Central memory CD8-positive, alpha-beta T cell (primary cell): ENCODE measurements at regions not wholly inside any gene's neighbourhood (a gene's known extent, or its start where the extent isn't known, plus 50 kb on each side); places are given as distances from the start of the nearest gene placed in this dataset.

ENCODE experiments used
- ATAC-seq: fragments of 150-1000 bp; cut with Tn5 transposase; replicated peaks from 2 replicates; pipeline ENCODE4 v1.10.0; 2022; ENCODE audit warnings: mild to moderate bottlenecking, moderate FRiP score, moderate number of reproducible peaks; ENCODE audit not compliant: poor library complexity, severe bottlenecking; ENCODE audit errors: extremely low read depth
- DNase-seq, 2 donors: peaks; one replicate each; pipeline ENCODE4 v3.0.0; 2021; ENCODE audit warnings: low spot score in 2 of 2
- H3K27ac Mint-ChIP-seq: one replicate; pipeline ENCODE4 v1.8.0; 2022; ENCODE audit warnings: low read depth, mild to moderate bottlenecking, moderate library complexity, mixed read lengths
- H3K27me3 Mint-ChIP-seq: one replicate; pipeline ENCODE4 v1.8.0; 2022; ENCODE audit warnings: mixed read lengths
- H3K36me3 Mint-ChIP-seq: one replicate; pipeline ENCODE4 v1.8.0; 2022; ENCODE audit warnings: mild to moderate bottlenecking, moderate library complexity, mixed read lengths; ENCODE audit not compliant: insufficient read depth
- H3K4me1 Mint-ChIP-seq: one replicate; pipeline ENCODE4 v1.8.0; 2022; ENCODE audit warnings: mixed read lengths
- H3K4me3 Mint-ChIP-seq: one replicate; pipeline ENCODE4 v1.8.0; 2022; ENCODE audit warnings: mild to moderate bottlenecking, moderate library complexity, mixed read lengths
- H3K9me3 Mint-ChIP-seq: one replicate; pipeline ENCODE4 v1.8.0; 2022; ENCODE audit warnings: mixed read lengths

DNA sequence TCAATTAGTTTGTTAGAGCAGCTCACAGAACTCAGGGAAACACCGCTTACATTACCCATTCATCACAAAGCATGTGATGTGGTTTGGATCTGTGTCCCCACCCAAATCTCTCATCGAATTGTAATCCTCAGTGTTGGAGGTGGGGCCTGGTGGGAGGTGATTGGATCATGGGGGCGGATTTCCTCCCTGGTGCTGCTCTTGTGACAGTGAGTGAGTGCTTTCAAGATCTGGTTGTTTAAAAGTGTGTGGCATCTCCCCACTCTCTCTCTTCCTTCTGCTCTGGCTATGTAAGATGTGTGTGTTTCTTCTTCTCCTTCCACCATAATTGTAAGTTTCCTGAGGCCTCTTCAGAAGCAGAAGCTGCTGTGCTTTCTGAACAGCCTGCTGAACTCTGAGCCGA is 63.5 kb upstream of the AGPS start:
- Mint-ChIP-seq H3K27me3 (no peaks in the 10 kb centered on the region), H3K9me3 (no peaks in the 10 kb centered on the region), H3K27ac (no peak overlapping the region), H3K4me3 (no peak overlapping the region), H3K36me3 (no peaks in the 10 kb centered on the region), H3K4me1 (no peaks in the 10 kb centered on the region)
- DNase-seq: no peak
- no peak for ATAC-seq

DNA sequence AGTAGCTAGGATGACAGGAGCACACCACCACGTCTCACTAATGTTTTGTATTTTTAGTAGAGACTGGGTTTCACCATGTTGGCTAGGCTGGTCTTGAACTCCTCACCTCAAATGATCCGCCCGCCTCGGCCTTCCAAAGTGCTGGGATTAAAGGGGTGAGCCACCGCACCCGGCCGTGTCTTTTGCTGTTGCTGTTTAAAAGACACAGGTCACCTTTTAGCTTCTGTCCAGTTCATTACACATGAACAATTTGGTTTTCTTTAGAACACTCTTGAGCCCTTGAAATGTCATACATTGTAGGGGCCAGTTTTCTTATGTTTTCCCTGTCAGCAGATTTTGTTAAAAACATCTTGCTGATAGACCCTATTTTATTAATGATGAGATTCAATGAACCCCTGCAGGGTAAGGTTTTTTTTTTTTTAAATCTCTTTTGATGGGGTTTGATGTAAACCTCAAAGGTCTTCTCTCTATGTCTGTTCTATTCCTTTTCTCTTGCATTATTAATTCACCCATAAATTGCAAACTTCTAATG is 61.0 kb upstream of the AGPS start:
- H3K9me3 Mint-ChIP-seq: no peaks in the 10 kb centered on the region
- DNase-seq: no peak
- ATAC-seq: no peak
- H3K27me3 Mint-ChIP-seq: no peaks in the 10 kb centered on the region
- no peaks in the 10 kb centered on the region for H3K4me1 Mint-ChIP-seq
- H3K27ac Mint-ChIP-seq: no peak overlapping the region
- H3K4me3 Mint-ChIP-seq: no peak overlapping the region
- no peaks in the 10 kb centered on the region for H3K36me3 Mint-ChIP-seq

DNA sequence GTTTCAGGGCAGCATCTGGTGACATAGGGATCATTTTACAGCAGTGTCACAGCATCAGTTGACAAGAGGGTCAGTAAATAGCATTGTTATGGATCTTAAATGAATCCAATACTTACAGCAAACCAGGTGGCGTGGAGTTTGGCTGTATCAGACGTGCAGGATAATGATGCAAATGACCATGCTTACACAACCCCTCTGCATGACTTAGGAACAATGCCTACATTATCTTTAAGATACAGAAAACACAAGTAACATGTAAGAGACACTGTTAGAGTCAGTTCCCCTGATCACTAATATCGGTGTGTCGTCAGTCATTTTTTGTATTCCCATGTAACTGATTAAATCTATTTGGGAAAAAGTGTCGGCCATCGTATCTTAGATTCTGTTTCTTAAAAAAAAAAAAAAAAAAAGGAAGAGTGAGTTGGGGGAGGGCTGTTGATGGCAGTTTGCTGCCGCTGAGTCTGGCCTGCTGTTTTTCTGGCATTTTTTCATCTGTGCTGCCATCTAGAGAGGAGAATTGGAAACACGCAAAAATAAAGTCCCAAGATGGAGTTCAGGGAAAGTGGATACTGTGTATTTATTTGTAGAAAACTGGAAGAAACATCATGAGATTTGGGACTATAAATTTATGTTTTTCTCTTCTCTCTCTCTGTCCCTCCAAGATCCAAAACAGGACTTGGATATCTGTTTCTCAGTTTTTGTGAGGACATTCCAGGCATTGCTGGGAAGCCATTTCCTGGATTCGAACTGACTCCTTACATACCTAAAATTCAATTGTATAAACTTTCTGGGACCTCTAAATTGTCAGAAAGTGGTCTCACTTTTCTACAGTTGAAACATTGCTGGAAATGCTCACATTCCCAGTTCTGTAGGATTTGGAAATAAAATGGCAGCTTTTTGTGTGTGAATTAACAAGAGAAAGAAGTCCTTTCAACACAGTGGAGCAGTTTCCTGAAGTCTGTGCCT is 60.3 kb upstream of the AGPS start:
- Mint-ChIP-seq H3K36me3 (no peaks in the 10 kb centered on the region), H3K27ac (no peak overlapping the region), H3K4me1 (no peaks in the 10 kb centered on the region), H3K4me3 (no peak overlapping the region), H3K9me3 (no peaks in the 10 kb centered on the region), H3K27me3 (no peaks in the 10 kb centered on the region)
- ATAC-seq: no peak
- DNase-seq: peak in 1 of 2 donors; percentile 30

- Mint-ChIP-seq H3K27me3 (no peaks in the 10 kb centered on the region), H3K36me3 (no peaks in the 10 kb centered on the region), H3K9me3 (no peaks in the 10 kb centered on the region), H3K27ac (no peak overlapping the region), H3K4me1 (no peaks in the 10 kb centered on the region), H3K4me3 (no peak overlapping the region)
- DNase-seq (no peak), ATAC-seq (no peak)
Measured at GRCh38 chr2:177332992-177333388, 59.6 kb upstream of the AGPS start.

DNA sequence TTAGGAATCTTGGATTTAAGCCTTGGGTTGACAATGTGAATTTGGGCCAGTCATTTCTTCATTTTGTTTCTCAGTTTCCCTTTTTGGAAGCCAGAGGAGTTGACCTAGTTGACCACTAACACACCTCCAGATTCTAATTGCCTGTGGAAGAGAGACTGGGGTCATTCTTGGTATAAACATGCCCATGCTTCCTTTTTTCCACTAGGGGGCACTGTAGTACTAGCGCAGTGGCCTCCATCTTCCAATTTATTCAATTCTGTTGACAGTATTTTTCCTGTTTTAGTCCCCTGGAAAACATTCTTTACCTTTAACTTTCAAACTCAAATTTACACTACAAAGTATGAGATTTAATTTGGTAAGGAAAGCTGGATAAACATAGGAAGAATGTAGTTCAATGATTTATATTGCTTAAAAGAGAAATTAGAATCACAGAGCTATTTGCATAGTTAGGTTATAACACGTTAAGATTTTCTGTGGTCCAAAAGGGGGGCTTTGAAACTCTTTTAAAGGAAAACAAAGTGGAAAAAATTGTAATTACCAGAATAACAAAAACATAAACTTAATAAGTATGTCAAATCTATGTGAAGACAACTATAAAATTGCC is 57.5 kb upstream of the AGPS start:
- Mint-ChIP-seq H3K9me3 (no peaks in the 10 kb centered on the region), H3K27me3 (no peaks in the 10 kb centered on the region), H3K27ac (no peak overlapping the region), H3K4me1 (no peaks in the 10 kb centered on the region), H3K4me3 (no peak overlapping the region), H3K36me3 (no peaks in the 10 kb centered on the region)
- DNase-seq (no peak), ATAC-seq (peak; percentile 24)

- no peak for ATAC-seq
- no peaks in the 10 kb centered on the region for H3K4me1 Mint-ChIP-seq
- H3K36me3 Mint-ChIP-seq: no peaks in the 10 kb centered on the region
- H3K4me3 Mint-ChIP-seq: no peak overlapping the region
- H3K27me3 Mint-ChIP-seq: no peaks in the 10 kb centered on the region
- DNase-seq: no peak
- H3K9me3 Mint-ChIP-seq: no peaks in the 10 kb centered on the region
- H3K27ac Mint-ChIP-seq: no peak overlapping the region
Measured at GRCh38 chr2:177335917-177336450, 56.6 kb upstream of the AGPS start.

- no peaks in the 10 kb centered on the region for H3K4me1 Mint-ChIP-seq
- H3K9me3 Mint-ChIP-seq: no peaks in the 10 kb centered on the region
- peaks cover 2% of the 10 kb centered on the region for H3K36me3 Mint-ChIP-seq
- H3K27ac Mint-ChIP-seq: no peak overlapping the region
- H3K27me3 Mint-ChIP-seq: no peaks in the 10 kb centered on the region
- ATAC-seq (no peak), DNase-seq (no peak)
- no peak overlapping the region for H3K4me3 Mint-ChIP-seq
Measured at GRCh38 chr2:177338177-177338721, 54.3 kb upstream of the AGPS start.

GRCh38 chr2:177340158-177340557 is 52.4 kb upstream of the AGPS start:
- no peak overlapping the region for H3K4me3 Mint-ChIP-seq
- H3K27ac Mint-ChIP-seq: no peak overlapping the region
- no peak for DNase-seq
- no peaks in the 10 kb centered on the region for H3K9me3 Mint-ChIP-seq
- H3K4me1 Mint-ChIP-seq: no peaks in the 10 kb centered on the region
- peaks cover 2% of the 10 kb centered on the region for H3K36me3 Mint-ChIP-seq
- no peak for ATAC-seq
- H3K27me3 Mint-ChIP-seq: no peaks in the 10 kb centered on the region

DNA sequence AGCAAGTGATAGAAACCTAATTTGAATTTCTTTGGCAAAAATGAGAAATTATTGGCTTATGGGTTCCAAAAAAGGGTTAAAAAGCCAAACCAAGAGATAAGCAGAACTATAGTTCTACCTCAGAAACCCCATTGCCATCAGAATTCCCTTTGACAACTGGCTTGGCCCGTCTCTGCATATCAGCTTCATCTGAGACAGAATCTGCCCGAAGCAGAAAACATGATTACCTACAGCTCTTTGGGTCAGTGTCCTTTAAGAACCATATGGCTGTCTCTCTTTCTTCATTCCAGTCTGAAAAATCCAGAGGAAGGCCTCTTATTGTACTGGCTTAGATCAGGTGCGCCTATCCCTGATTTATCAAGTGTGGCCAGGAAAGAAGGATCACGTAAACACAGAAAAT is 49.8 kb upstream of the AGPS start:
- Mint-ChIP-seq H3K4me1 (no peaks in the 10 kb centered on the region), H3K36me3 (peaks cover 2% of the 10 kb centered on the region), H3K4me3 (no peak overlapping the region), H3K9me3 (no peaks in the 10 kb centered on the region), H3K27me3 (no peaks in the 10 kb centered on the region), H3K27ac (no peak overlapping the region)
- DNase-seq (no peak), ATAC-seq (no peak)
